ENCODE measurements at regions not wholly inside any gene's neighbourhood (a gene's known extent, or its start where the extent isn't known, plus 50 kb on each side); places are given as distances from the start of the nearest gene placed in this dataset.

GRCh38 chr16:86050591-86051367 lies 151.8 kb downstream of the IRF8 start:
- ATAC-seq (no peak), DNase-seq (ENCODE audit: low read depth in 1 of 2, low spot score in 1 of 2) (no peak), FAIRE-seq (no peak)
- ChIA-PET POLR2A (no interaction called here), CTCF (interaction anchor here (1.0 to 6.0 kb wide), 5 partner anchors 22 to 470 kb away, joined by 3 to 27 read pairs (median 5); no protein-coding TSS in a partner anchor)
- Histone ChIP-seq H3K27ac (no peak overlapping the region), H3K4me3 (no peak overlapping the region), H3K4me1 (no peaks in the 10 kb centered on the region), H3K9me3 (no peaks in the 10 kb centered on the region), H3K4me2 (no peak overlapping the region)
- 52% methylated on average over 18 of the region's 18 CpGs for WGBS (ENCODE audit: missing lambda C conversion rate)
- TF ChIP-seq SREBF2 (IDR thresholded peaks at IDR 0.05) (no peak), POLR2AphosphoS2 (conservative IDR thresholded peaks at IDR 0.05; ENCODE audit: low read length) (no peak), ZNF302 (CRISPR knock-in tag; IDR thresholded peaks at IDR 0.05) (no peak), HOXA7 (CRISPR knock-in tag; IDR thresholded peaks at IDR 0.05) (no peak), FOSL2 (IDR thresholded peaks at IDR 0.05) (no peak), FOSL2 (CRISPR knock-in tag; IDR thresholded peaks at IDR 0.05) (no peak), CEBPB (IDR thresholded peaks at IDR 0.05) (no peak)
- TF ChIP-seq, protein P1, sequence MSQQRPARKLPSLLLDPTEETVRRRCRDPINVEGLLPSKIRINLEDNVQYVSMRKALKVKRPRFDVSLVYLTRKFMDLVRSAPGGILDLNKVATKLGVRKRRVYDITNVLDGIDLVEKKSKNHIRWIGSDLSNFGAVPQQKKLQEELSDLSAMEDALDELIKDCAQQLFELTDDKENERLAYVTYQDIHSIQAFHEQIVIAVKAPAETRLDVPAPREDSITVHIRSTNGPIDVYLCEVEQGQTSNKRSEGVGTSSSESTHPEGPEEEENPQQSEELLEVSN (IDR thresholded peaks at IDR 0.05; ENCODE audit: borderline replicate concordance, low read depth) = no peak

DNA sequence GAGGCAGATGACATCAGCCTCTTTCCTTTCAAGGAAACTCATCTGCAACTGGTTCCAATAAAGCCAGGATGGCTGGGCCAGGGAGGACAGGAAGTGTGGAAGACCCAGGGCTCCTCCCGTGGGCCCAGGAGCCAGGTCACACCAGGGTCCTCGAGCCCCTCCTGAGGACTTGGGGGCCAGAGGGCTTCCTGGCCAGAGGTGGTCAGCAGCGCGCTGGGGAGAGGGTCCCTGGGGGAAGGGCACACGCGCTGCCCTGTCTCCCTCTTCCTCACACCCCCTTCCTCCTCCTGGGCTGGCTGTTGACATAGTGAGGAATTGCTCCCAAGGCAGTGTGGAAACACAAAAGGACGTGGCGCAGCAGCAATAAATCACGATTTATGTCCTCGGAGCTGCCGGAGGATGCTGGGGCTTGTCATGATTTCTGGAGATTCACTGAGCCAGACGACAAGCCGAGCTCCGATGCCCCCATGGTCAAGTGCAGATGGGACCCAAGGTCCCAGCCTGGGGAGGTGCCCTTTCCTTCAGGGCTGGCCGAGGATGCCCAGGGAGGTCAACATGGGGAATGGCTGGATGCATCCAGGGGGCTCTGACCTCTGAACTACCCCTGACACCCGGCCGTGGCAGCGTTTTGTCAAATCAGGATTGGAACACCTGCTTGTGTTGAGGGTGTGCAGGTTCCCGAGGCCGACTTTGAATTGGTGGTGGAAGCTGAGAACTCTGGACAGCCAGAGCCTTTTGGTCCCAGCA lies 152.6 kb downstream of the IRF8 start:
- CTCF ChIA-PET = interaction anchor here (2.4 to 6.0 kb wide), 3 partner anchors 231 to 466 kb away, joined by 5 to 27 read pairs (median 9); no protein-coding TSS in a partner anchor
- TF ChIP-seq, protein P2, sequence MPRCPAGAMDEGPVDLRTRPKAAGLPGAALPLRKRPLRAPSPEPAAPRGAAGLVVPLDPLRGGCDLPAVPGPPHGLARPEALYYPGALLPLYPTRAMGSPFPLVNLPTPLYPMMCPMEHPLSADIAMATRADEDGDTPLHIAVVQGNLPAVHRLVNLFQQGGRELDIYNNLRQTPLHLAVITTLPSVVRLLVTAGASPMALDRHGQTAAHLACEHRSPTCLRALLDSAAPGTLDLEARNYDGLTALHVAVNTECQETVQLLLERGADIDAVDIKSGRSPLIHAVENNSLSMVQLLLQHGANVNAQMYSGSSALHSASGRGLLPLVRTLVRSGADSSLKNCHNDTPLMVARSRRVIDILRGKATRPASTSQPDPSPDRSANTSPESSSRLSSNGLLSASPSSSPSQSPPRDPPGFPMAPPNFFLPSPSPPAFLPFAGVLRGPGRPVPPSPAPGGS (IDR thresholded peaks at IDR 0.05) = no peak
- TF ChIP-seq NPAS2 (CRISPR knock-in tag; IDR thresholded peaks at IDR 0.05; ENCODE audit: borderline replicate concordance) (no peak), ELK1 (IDR thresholded peaks at IDR 0.05; ENCODE audit: low read depth, low read length) (no peak), MAZ (IDR thresholded peaks at IDR 0.05; ENCODE audit: borderline replicate concordance, low read depth, low read length) (no peak), RFX5 (IDR thresholded peaks at IDR 0.05) (no peak), CHD4 (IDR thresholded peaks at IDR 0.05; ENCODE audit: borderline replicate concordance) (no peak), NFE2L2 (conservative IDR thresholded peaks at IDR 0.05; ENCODE audit: low read length) (no peak), RCOR1 (IDR thresholded peaks at IDR 0.05; ENCODE audit: low read depth, low read length) (no peak), HOXB13 (CRISPR knock-in tag; IDR thresholded peaks at IDR 0.05; ENCODE audit: low read depth) (no peak), ZSCAN20 (CRISPR knock-in tag; IDR thresholded peaks at IDR 0.05) (no peak), TP53 (CRISPR knock-in tag; IDR thresholded peaks at IDR 0.05) (no peak), POLR2AphosphoS2 (conservative IDR thresholded peaks at IDR 0.05; ENCODE audit: low read length) (no peak), RARB (CRISPR knock-in tag; IDR thresholded peaks at IDR 0.05) (no peak), CBX2 (IDR thresholded peaks at IDR 0.05; ENCODE audit: borderline replicate concordance, low read depth) (no peak), CEBPB (IDR thresholded peaks at IDR 0.05) (no peak)
- TF ChIP-seq, protein P3, sequence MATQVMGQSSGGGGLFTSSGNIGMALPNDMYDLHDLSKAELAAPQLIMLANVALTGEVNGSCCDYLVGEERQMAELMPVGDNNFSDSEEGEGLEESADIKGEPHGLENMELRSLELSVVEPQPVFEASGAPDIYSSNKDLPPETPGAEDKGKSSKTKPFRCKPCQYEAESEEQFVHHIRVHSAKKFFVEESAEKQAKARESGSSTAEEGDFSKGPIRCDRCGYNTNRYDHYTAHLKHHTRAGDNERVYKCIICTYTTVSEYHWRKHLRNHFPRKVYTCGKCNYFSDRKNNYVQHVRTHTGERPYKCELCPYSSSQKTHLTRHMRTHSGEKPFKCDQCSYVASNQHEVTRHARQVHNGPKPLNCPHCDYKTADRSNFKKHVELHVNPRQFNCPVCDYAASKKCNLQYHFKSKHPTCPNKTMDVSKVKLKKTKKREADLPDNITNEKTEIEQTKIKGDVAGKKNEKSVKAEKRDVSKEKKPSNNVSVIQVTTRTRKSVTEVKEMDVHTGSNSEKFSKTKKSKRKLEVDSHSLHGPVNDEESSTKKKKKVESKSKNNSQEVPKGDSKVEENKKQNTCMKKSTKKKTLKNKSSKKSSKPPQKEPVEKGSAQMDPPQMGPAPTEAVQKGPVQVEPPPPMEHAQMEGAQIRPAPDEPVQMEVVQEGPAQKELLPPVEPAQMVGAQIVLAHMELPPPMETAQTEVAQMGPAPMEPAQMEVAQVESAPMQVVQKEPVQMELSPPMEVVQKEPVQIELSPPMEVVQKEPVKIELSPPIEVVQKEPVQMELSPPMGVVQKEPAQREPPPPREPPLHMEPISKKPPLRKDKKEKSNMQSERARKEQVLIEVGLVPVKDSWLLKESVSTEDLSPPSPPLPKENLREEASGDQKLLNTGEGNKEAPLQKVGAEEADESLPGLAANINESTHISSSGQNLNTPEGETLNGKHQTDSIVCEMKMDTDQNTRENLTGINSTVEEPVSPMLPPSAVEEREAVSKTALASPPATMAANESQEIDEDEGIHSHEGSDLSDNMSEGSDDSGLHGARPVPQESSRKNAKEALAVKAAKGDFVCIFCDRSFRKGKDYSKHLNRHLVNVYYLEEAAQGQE (IDR thresholded peaks at IDR 0.05) = no peak
- TF ChIP-seq, protein P4, sequence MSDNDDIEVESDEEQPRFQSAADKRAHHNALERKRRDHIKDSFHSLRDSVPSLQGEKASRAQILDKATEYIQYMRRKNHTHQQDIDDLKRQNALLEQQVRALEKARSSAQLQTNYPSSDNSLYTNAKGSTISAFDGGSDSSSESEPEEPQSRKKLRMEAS (IDR thresholded peaks at IDR 0.05) = no peak
- TF ChIP-seq, protein P5, sequence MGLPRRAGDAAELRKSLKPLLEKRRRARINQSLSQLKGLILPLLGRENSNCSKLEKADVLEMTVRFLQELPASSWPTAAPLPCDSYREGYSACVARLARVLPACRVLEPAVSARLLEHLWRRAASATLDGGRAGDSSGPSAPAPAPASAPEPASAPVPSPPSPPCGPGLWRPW (IDR thresholded peaks at IDR 0.05) = no peak
- H3K4me1 ChIP-seq = no peaks in the 10 kb centered on the region
- POLR2A ChIA-PET = no interaction called here
- no peaks in the 10 kb centered on the region for H3K9me3 ChIP-seq
- WGBS (ENCODE audit: missing lambda C conversion rate) = 24% methylated on average over 17 of the region's 20 CpGs
- H3K4me3 ChIP-seq = no peak overlapping the region
- no peak overlapping the region for H3K27ac ChIP-seq
- no peak for ATAC-seq
- DNase-seq (ENCODE audit: low read depth in 1 of 2, low spot score in 1 of 2) = no peak
- no peak overlapping the region for H3K4me2 ChIP-seq
- FAIRE-seq = no peak

Measured in A549 (cell line).